HepG2 (cell line): ENCODE measurements at regions not wholly inside any gene's neighbourhood (a gene's known extent, or its start where the extent isn't known, plus 50 kb on each side); places are given as distances from the start of the nearest gene placed in this dataset.

Experiments
- ATAC-seq: fragments of 200-7000 bp; cut with Tn5 transposase; 3 replicates; pipeline ENCODE4 v1.9.1; 2020; ENCODE audit warnings: mild to moderate bottlenecking, moderate library complexity
- BruUV-seq: library from RNA; stranded (reverse); fragments of 400-500 nt; replicated peaks from 2 replicates; lab custom pipeline; 2021; lab: Mats Ljungman, UMichigan
- CTCF ChIA-PET: fragments of 300-600 bp; formaldehyde crosslinking; extraction: SDS; loops from one replicate; lab custom pipeline; 2021; ENCODE audit warnings: low total read pairs, inconsistent platforms, low intra/inter-chr PET ratio; lab: Yijun Ruan, JAX
- POLR2A ChIA-PET: fragments of 350-600 bp; sonication (Branson Sonifier 250); formaldehyde crosslinking; loops from one replicate; lab custom pipeline; 2020; ENCODE audit warnings: antibody characterized with exemption, inconsistent platforms; lab: Yijun Ruan, JAX
- DNase-seq: peaks from one replicate; pipeline ENCODE4 v3.0.0-alpha.2; 2015; ENCODE audit warnings: low spot score
- FAIRE-seq: peaks from 3 replicates; lab custom pipeline; 2011; peaks lifted over from hg19 to GRCh38; lab: Jason Lieb, UNC
- H2AFZ ChIP-seq: one replicate; pipeline ENCODE4 v1.6.1; 2011; ENCODE audit warnings: low read length, inconsistent platforms
- H3K27ac ChIP-seq: fragments of 300-600 bp; 3 replicates; pipeline ENCODE4 v1.8.0; 2011; ENCODE audit warnings: mixed run types, mild to moderate bottlenecking, mixed read lengths, low read length, inconsistent platforms; ENCODE audit not compliant: insufficient read depth; ENCODE audit errors: extremely low read length
- H3K27me3 ChIP-seq, 2 experiments: fragments of 200-600 bp in 1 of 2; 2 replicates in 1 of 2; 3 replicates in 1 of 2; pipeline versions ENCODE4 v1.6.0 to v1.8.0; 2011; ENCODE audit warnings: low read length in 2 of 2, mild to moderate bottlenecking in 2 of 2, moderate library complexity in 2 of 2, inconsistent platforms in 1 of 2; ENCODE audit not compliant: insufficient read depth in 2 of 2, control insufficient read depth in 1 of 2
- H3K36me3 ChIP-seq, 2 experiments: fragments of 200-600 bp in 1 of 2; replicated peaks in 1 of 2; 2 replicates in 1 of 2; 3 replicates in 1 of 2; pipeline versions ENCODE4 v1.5.1 to v1.8.0; 2011; ENCODE audit warnings: low read length in 2 of 2, inconsistent platforms in 1 of 2; ENCODE audit not compliant: insufficient read depth in 2 of 2, control insufficient read depth in 1 of 2
- H3K4me1 ChIP-seq: 2 replicates; pipeline ENCODE4 v1.5.1; 2012; ENCODE audit warnings: low read length, inconsistent platforms; ENCODE audit not compliant: insufficient read depth
- H3K4me2 ChIP-seq: 2 replicates; pipeline ENCODE4 v1.6.0; 2011; ENCODE audit warnings: low read depth, low read length, inconsistent platforms
- H3K4me3 ChIP-seq, 3 experiments: fragments of 200-600 bp in 1 of 3; sonication (generic), shearing (Covaris generic) in 1 of 3; replicated peaks in 1 of 3; 2 replicates each; pipeline ENCODE4 v1.5.1; 2011 to 2016; ENCODE audit warnings: low read length in 3 of 3, inconsistent platforms in 2 of 3, low read depth in 2 of 3, mild to moderate bottlenecking in 2 of 3, control low read depth in 1 of 3, mixed read lengths in 1 of 3; ENCODE audit not compliant: insufficient read depth in 1 of 3
- H3K79me2 ChIP-seq: one replicate; pipeline ENCODE4 v1.6.1; 2011; ENCODE audit warnings: low read length, inconsistent platforms; ENCODE audit not compliant: insufficient read depth
- H3K9ac ChIP-seq: 2 replicates; pipeline ENCODE4 v1.6.0; 2011; ENCODE audit warnings: mild to moderate bottlenecking, low read depth, low read length, inconsistent platforms; ENCODE audit not compliant: insufficient read depth
- H3K9me3 ChIP-seq: 2 replicates; pipeline ENCODE4 v1.5.1; 2012; ENCODE audit warnings: mild to moderate bottlenecking, low read length
- H4K20me1 ChIP-seq: 2 replicates; pipeline ENCODE4 v1.6.0; 2011; ENCODE audit warnings: inconsistent platforms, mild to moderate bottlenecking, low read length, moderate library complexity; ENCODE audit not compliant: insufficient read depth
- HIC2 ChIP-seq: sonication (generic); formaldehyde crosslinking; IDR thresholded peaks from 2 replicates; pipeline ENCODE4 v1.9.0; 2022; ENCODE audit warnings: low read depth, missing genetic modification reagents
- JARID2 ChIP-seq: sonication (generic); formaldehyde crosslinking; IDR thresholded peaks from 2 replicates; pipeline ENCODE4 v1.8.1; 2023; ENCODE audit warnings: missing genetic modification reagents, inconsistent platforms; ENCODE audit not compliant: insufficient replicate concordance
- MAFF ChIP-seq: IDR thresholded peaks from 2 replicates; pipeline ENCODE4 v1.6.1; 2011; ENCODE audit warnings: low read depth, low read length, improper control_type of control experiment
- MAFK ChIP-seq, 2 experiments: IDR thresholded peaks in 1 of 2; conservative IDR thresholded peaks in 1 of 2; 2 replicates each; pipeline ENCODE4 v1.6.1; 2011; ENCODE audit warnings: improper control_type of control experiment in 2 of 2, low read length in 2 of 2
- MTA3 ChIP-seq: sonication (generic); formaldehyde crosslinking; IDR thresholded peaks from 2 replicates; pipeline ENCODE4 v1.4.0; 2020; ENCODE audit warnings: missing genetic modification reagents
- SMARCC2 ChIP-seq: fragments of 450-650 bp; IDR thresholded peaks from 2 replicates; pipeline ENCODE4 v1.6.1; 2017; ENCODE audit warnings: antibody characterized with exemption, mild to moderate bottlenecking
- ZNF746 ChIP-seq: sonication (generic); formaldehyde crosslinking; IDR thresholded peaks from 2 replicates; pipeline ENCODE4 v1.8.0; 2022; ENCODE audit warnings: mild to moderate bottlenecking, missing genetic modification reagents
- ZNF883 ChIP-seq: sonication (generic); formaldehyde crosslinking; IDR thresholded peaks from 2 replicates; pipeline ENCODE4 v1.5.1; 2020; ENCODE audit warnings: mild to moderate bottlenecking, missing genetic modification reagents; ENCODE audit errors: not compliant biosample characterization
- WGBS: methylation state at CpG from one replicate; pipeline ENCODE4 v1.1.6; 2017; ENCODE audit warnings: low lambda C conversion rate; 5-methylcytosine and 5-hydroxymethylcytosine counted together
- in situ Hi-C: cut with HindIII; loops from 2 replicates; pipeline ENCODE4 v1.10.0; 2017; ENCODE audit warnings: low pct_unique_long_range_greater_than_20kb; ENCODE audit not compliant: extremely low pct_ligation_motif_present
- intact Hi-C: fragments of 100-400 bp; cut with micrococcal nuclease; formaldehyde crosslinking; loops from one replicate; pipeline ENCODE4 v1.10.0; 2022; ENCODE audit not compliant: unreplicated experiment

GRCh38 chr4:106430797-106431196 is 62.2 kb upstream of the GIMD1 start:
- H3K4me1 ChIP-seq: no peaks in the 10 kb centered on the region
- ATAC-seq (no peak), DNase-seq (no peak), FAIRE-seq (no peak)
- ChIA-PET POLR2A (no interaction called here), CTCF (no interaction called here)
- no TSS peak for BruUV-seq
- intact Hi-C loops (no loop called here), in situ Hi-C loops (no loop called here)
- no peaks in the 10 kb centered on the region; a peak in 1 of 5 replicates for H3K27me3 ChIP-seq
- H2AFZ ChIP-seq: no peak overlapping the region
- H3K27ac ChIP-seq: no peak overlapping the region
- no peaks in the 10 kb centered on the region for H3K9me3 ChIP-seq
- TF ChIP-seq MAFK (conservative IDR thresholded peaks at IDR 0.05 in 1 of 2, IDR thresholded peaks at IDR 0.05 in 1 of 2; ENCODE audit: low read length in 2 of 2): peak; percentile 83 to 92
- TF ChIP-seq MAFF: peak; percentile 89
- TF ChIP-seq SMARCC2: no peak
- no peak for TF ChIP-seq ZNF746 (CRISPR knock-in tag)
- no peaks in the 10 kb centered on the region for H4K20me1 ChIP-seq
- H3K4me2 ChIP-seq: no peak overlapping the region
- H3K36me3 ChIP-seq: no peaks in the 10 kb centered on the region
- 8% methylated on average over 2 of the region's 2 CpGs for WGBS
- H3K9ac ChIP-seq: no peak overlapping the region
- H3K79me2 ChIP-seq: no peaks in the 10 kb centered on the region
- no peak overlapping the region for H3K4me3 ChIP-seq

GRCh38 chr4:106429885-106430284 is 61.3 kb upstream of the GIMD1 start:
- Histone ChIP-seq H3K27ac (no peak overlapping the region), H4K20me1 (no peaks in the 10 kb centered on the region), H3K4me1 (no peaks in the 10 kb centered on the region), H3K9ac (no peak overlapping the region), H3K9me3 (no peaks in the 10 kb centered on the region), H3K36me3 (no peaks in the 10 kb centered on the region), H3K4me2 (no peak overlapping the region), H2AFZ (no peak overlapping the region), H3K27me3 (no peaks in the 10 kb centered on the region; a peak in 1 of 5 replicates), H3K79me2 (no peaks in the 10 kb centered on the region), H3K4me3 (no peak overlapping the region)
- no TSS peak for BruUV-seq
- no peak for DNase-seq
- ChIA-PET CTCF (no interaction called here), POLR2A (no interaction called here)
- ATAC-seq: no peak
- TF ChIP-seq JARID2 (CRISPR knock-in tag) (no peak), ZNF883 (CRISPR knock-in tag) (no peak), MTA3 (CRISPR knock-in tag) (no peak), HIC2 (CRISPR knock-in tag) (no peak)
- FAIRE-seq: no peak
- in situ Hi-C loops: no loop called here
- WGBS: 0% methylated on average over 2 of the region's 2 CpGs
- intact Hi-C loops: no loop called here
